ENCODE measurements at regions not wholly inside any gene's neighbourhood (a gene's known extent, or its start where the extent isn't known, plus 50 kb on each side); places are given as distances from the start of the nearest gene placed in this dataset.

- H3K4me3 ChIP-seq (ENCODE audit: low read length) = no peak overlapping the region
- no peak for DNase-seq (ENCODE audit: low read depth)
- TF ChIP-seq, protein P1, sequence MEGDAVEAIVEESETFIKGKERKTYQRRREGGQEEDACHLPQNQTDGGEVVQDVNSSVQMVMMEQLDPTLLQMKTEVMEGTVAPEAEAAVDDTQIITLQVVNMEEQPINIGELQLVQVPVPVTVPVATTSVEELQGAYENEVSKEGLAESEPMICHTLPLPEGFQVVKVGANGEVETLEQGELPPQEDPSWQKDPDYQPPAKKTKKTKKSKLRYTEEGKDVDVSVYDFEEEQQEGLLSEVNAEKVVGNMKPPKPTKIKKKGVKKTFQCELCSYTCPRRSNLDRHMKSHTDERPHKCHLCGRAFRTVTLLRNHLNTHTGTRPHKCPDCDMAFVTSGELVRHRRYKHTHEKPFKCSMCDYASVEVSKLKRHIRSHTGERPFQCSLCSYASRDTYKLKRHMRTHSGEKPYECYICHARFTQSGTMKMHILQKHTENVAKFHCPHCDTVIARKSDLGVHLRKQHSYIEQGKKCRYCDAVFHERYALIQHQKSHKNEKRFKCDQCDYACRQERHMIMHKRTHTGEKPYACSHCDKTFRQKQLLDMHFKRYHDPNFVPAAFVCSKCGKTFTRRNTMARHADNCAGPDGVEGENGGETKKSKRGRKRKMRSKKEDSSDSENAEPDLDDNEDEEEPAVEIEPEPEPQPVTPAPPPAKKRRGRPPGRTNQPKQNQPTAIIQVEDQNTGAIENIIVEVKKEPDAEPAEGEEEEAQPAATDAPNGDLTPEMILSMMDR (conservative IDR thresholded peaks at IDR 0.05; ENCODE audit: low read length) = no peak
These were observed 479.4 kb upstream of the NRP1 start for GRCh38 chr10:33813871-33814270.

DNA sequence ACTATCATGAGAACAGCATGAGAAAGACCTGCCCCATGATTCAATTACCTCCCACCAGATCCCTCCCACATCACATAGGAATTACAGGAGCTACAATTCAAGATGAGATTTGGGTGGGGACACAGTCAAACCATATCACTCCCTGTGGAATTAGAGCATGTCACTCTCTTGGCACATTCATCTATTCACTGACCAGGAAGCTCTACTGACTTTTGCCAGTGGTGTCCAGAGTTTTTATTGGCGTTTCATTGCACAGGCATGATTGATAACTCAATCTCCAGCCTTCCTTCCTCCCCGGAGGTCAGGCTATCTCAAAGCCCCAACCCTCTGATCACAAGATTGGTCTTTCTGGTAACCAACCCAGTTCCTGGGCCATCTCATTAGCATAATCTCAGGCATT is 478.9 kb upstream of the NRP1 start:
- DNase-seq (ENCODE audit: low read depth) = no peak
- TF ChIP-seq, protein P1 (conservative IDR thresholded peaks at IDR 0.05; ENCODE audit: low read length) = no peak
- H3K4me3 ChIP-seq (ENCODE audit: low read length) = no peak overlapping the region

DNA sequence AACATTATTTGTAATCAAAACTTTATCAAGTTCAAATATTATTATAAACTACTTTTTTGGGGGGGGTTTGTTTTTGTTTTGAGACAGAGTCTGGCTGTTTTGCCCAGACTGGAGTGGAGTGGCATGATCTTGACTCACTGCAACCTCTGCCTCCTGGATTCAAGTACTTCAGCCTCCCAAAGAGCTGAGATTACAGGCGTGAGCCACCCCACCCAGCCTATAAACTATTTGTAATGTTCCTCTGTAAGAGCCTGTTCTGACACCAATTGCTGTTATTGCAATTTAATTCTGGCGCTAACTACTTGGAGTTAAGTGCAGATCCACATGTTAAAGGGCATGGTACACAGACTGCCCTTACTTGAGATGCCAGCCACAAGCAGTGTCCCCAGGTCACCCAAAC is 478.1 kb upstream of the NRP1 start:
- TF ChIP-seq, protein P1 (conservative IDR thresholded peaks at IDR 0.05; ENCODE audit: low read length) = no peak

DNA sequence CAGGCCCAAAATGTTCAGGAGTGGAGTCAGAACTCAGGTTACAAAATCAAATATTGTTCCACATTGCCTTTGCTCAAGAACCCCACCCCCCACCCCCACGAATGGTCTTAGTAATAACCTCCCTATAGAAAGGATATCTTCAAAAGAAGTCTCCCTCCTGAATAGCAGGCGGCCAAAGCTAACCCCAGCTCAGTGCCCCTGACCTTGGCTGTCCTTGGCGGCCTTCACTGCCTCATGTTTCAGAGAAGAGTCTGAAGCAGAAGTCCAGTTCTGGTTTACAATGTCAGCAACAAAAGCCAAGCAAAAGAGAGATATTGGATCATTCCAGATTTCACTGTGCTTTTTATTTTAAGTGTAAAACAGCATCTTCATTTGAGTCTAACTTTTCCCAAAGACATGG is 476.5 kb upstream of the NRP1 start:
- TF ChIP-seq, protein P1 (conservative IDR thresholded peaks at IDR 0.05; ENCODE audit: low read length) = no peak
- no peak for DNase-seq (ENCODE audit: low read depth)
- no peak overlapping the region for H3K4me3 ChIP-seq (ENCODE audit: low read length)

More for the DNA sequence above, 478.1 kb upstream of the NRP1 start:
- H3K4me3 ChIP-seq (ENCODE audit: low read length) = no peak overlapping the region
- no peak for DNase-seq (ENCODE audit: low read depth)

DNA sequence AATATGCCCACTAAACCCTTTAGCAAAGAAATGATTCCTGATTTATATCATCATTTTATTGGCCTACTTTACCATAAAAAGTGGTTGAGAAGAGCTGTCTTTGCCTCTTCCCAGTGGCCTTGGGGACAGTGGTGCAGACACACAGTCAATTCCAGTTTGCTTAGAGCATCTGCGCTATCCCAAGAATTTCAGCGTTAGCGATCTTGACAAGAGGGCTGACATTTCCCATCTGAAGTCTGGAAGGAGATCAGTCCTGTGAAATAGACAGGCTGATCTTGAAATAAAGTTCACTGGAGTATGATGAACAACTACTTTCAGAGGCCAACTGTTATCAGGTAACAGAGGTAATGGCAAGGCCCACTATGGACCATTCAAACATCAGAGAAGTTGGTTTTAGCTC is 475.3 kb upstream of the NRP1 start:
- TF ChIP-seq, protein P1 (conservative IDR thresholded peaks at IDR 0.05; ENCODE audit: low read length) = no peak
- H3K4me3 ChIP-seq (ENCODE audit: low read length) = no peak overlapping the region
- no peak for DNase-seq (ENCODE audit: low read depth)

DNA sequence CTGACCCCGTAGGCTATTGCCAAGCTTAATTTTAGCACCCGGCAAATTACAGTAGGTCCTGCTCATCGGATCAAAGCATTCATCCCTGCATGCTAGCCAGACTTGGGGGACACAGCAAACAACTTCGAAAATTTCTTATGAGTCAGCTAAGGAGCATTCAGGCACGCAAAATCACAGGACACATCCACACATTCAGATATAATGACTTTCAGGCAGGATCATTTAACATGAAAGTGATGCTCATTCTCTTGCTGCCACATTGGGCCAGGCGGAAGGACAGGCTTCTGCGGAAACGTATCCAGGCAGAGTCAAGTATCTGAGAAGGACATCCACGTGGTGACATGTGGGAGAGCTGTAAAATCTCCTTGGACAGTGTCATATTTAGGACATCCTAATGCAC is 474.0 kb upstream of the NRP1 start:
- TF ChIP-seq, protein P1 (conservative IDR thresholded peaks at IDR 0.05; ENCODE audit: low read length) = no peak
- peak; percentile 24 for DNase-seq (ENCODE audit: low read depth)
- H3K4me3 ChIP-seq (ENCODE audit: low read length) = no peak overlapping the region

GRCh38 chr10:33807531-33808359 is 473.3 kb upstream of the NRP1 start:
- TF ChIP-seq, protein P1 (conservative IDR thresholded peaks at IDR 0.05; ENCODE audit: low read length) = no peak
- no peak for DNase-seq (ENCODE audit: low read depth)
- no peak overlapping the region for H3K4me3 ChIP-seq (ENCODE audit: low read length)
